A673 (cell line): ENCODE measurements at regions not wholly inside any gene's neighbourhood (a gene's known extent, or its start where the extent isn't known, plus 50 kb on each side); places are given as distances from the start of the nearest gene placed in this dataset.

ENCODE experiments used
- EZH2 ChIP-seq: fragments of 200-600 bp; sonication (generic); IDR thresholded peaks from 2 replicates; pipeline ENCODE4 v1.6.1; 2017; ENCODE audit warnings: borderline replicate concordance, low read depth, mild to moderate bottlenecking, mixed read lengths, antibody characterized with exemption, low read length; ENCODE audit not compliant: poor library complexity, severe bottlenecking
- TF ChIP-seq, protein P1 (sequence below): fragments of 300-800, 200-600 bp; sonication (generic); conservative IDR thresholded peaks from 2 replicates; pipeline ENCODE4 v1.5.1; 2017; ENCODE audit warnings: low read depth, mild to moderate bottlenecking, antibody characterized with exemption, low read length, moderate library complexity, mixed read lengths

DNA sequence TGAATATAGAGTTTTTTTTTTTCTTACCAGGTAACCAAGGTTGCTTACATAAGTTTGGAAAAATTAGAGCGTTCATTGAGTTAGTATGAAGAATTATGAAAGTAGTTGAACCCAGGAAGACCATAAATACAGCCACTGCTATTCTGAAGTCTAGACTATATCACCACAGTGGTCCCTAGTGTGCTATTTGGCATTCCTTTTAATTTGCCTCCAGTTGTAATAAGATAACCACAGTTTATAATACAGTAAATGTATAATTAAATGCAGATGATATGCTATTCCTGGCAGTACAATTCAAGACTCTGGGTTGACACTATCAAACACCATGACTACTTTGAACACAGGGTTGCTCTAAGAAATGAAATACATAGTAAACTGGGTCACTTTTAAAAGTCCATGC lies 270.5 kb downstream of the BRINP2 start:
- TF ChIP-seq, protein P1, sequence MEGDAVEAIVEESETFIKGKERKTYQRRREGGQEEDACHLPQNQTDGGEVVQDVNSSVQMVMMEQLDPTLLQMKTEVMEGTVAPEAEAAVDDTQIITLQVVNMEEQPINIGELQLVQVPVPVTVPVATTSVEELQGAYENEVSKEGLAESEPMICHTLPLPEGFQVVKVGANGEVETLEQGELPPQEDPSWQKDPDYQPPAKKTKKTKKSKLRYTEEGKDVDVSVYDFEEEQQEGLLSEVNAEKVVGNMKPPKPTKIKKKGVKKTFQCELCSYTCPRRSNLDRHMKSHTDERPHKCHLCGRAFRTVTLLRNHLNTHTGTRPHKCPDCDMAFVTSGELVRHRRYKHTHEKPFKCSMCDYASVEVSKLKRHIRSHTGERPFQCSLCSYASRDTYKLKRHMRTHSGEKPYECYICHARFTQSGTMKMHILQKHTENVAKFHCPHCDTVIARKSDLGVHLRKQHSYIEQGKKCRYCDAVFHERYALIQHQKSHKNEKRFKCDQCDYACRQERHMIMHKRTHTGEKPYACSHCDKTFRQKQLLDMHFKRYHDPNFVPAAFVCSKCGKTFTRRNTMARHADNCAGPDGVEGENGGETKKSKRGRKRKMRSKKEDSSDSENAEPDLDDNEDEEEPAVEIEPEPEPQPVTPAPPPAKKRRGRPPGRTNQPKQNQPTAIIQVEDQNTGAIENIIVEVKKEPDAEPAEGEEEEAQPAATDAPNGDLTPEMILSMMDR: no peak
- TF ChIP-seq EZH2: no peak
